Ovary (tissue), 3 donors: ENCODE measurements at regions not wholly inside any gene's neighbourhood (a gene's known extent, or its start where the extent isn't known, plus 50 kb on each side); places are given as distances from the start of the nearest gene placed in this dataset.

Experiments
- EP300 ChIP-seq: sonication (generic); formaldehyde crosslinking; IDR thresholded peaks from one replicate; pipeline ENCODE4 v1.6.1; 2017; ENCODE audit warnings: antibody characterized with exemption
- POLR2A ChIP-seq: fragments of 450-650 bp; IDR thresholded peaks from one replicate; pipeline ENCODE4 v1.6.1; 2017; ENCODE audit warnings: antibody characterized with exemption, mild to moderate bottlenecking, moderate library complexity
- TF ChIP-seq, protein P1 (sequence below), 3 donors: fragments of 450-650 bp in 2 of 3; fragments of 200-600 bp in 1 of 3; IDR thresholded peaks; one replicate each; pipeline versions ENCODE4 v1.5.1 to v1.8.0; 2016 to 2022; ENCODE audit warnings: antibody characterized with exemption in 3 of 3, mild to moderate bottlenecking in 1 of 3
- donor health status: DM: no; HTN: no; CAD: no.

DNA sequence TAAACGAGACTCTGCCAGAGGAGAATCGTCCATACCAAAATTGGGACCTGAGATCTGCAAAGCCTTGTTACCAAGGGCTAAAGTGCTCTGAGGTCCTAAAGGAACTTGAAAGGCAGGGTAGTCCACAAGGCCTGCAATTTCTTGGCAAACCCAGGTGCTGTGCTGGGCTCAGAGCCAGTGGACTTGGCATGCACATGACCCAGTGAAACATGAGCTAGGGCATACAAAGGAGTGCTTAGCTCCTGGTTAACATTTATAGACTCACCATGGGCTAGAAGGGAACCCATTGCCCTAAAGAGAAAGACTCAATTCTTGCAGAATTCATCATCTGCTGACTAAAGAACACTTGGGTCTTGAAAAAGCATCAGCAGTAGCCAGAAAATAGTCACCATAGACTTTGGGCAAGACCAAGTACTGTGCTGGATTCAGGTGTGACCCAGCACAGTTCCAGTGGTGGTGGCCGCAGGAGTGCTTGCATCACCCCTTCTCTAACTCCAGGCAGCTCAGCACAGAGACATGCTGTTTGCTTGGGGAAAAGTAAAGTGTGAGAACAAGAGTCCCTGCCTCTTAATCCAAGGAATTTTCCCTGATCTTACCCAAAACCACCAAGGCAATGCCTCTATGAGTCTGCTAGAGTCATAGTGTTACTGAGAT, 1069.4 kb upstream of the ADGRL2 start:
- TF ChIP-seq, protein P1, sequence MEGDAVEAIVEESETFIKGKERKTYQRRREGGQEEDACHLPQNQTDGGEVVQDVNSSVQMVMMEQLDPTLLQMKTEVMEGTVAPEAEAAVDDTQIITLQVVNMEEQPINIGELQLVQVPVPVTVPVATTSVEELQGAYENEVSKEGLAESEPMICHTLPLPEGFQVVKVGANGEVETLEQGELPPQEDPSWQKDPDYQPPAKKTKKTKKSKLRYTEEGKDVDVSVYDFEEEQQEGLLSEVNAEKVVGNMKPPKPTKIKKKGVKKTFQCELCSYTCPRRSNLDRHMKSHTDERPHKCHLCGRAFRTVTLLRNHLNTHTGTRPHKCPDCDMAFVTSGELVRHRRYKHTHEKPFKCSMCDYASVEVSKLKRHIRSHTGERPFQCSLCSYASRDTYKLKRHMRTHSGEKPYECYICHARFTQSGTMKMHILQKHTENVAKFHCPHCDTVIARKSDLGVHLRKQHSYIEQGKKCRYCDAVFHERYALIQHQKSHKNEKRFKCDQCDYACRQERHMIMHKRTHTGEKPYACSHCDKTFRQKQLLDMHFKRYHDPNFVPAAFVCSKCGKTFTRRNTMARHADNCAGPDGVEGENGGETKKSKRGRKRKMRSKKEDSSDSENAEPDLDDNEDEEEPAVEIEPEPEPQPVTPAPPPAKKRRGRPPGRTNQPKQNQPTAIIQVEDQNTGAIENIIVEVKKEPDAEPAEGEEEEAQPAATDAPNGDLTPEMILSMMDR (IDR thresholded peaks at IDR 0.05), result no peak
- TF ChIP-seq POLR2A, result no peak
- no peak for TF ChIP-seq EP300
